ENCODE measurements at regions not wholly inside any gene's neighbourhood (a gene's known extent, or its start where the extent isn't known, plus 50 kb on each side); places are given as distances from the start of the nearest gene placed in this dataset.

DNA sequence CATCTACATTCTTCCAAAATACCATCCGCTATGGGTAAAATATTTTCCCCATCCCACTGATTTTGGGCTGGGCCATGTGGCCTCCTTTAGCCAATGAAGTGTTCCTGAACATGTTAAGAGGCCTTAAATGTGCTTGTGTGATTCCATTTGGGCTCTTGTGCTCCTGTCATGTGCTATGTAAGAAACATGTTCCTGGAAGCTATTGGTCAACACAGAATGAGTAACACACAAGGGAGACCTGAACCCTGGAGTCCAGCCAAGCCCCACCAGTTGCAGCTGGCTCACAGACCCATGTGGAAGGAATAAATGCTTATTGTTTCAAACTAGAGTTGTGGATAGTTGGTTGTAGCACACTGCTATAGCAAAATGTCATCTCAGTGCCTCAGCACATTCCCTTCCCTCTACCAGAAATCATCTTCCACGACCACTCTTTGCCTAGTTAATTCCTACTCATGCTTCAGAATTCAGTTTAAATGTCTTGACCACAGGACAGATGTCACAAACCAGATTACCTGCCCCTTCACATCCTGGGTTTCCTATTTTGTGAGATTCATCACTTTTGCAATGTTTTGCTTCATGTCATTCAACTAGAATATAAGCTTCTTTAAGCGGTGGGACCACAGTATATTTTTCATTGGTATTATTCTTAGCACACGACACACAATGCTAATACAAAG is 217.3 kb upstream of the EEA1 start:
- Histone ChIP-seq H2AFZ (ENCODE audit: low read depth, low read length) (no peak overlapping the region), H3K4me3 (ENCODE audit: low read length) (no peak overlapping the region), H3K36me3 (ENCODE audit: insufficient read depth, low read length) (no peaks in the 10 kb centered on the region), H3K27me3 (ENCODE audit: insufficient read depth, low read length) (peaks cover 2% of the 10 kb centered on the region), H3K4me1 (ENCODE audit: insufficient read depth, low read length) (no peaks in the 10 kb centered on the region), H3K9me3 (ENCODE audit: low read length) (no peaks in the 10 kb centered on the region)

DNA sequence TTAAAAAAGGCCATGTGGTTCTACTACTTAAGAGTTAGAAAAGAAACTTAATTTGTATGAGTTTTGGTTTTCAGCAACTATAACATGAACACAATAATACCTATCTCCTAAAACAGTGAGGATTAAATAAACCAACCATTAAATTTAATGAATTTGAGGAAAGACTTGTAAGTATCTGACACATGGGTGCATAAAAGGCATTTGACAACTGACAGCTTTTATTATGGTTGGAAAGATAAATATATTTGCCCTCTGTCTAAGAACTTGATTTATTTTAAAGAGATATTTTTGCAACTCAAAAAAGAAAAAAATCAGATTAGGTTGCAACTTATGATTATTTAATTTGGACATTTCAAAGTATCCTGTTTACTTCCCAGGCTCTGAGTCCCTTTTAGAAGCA is 217.9 kb upstream of the EEA1 start:
- Histone ChIP-seq H3K4me1 (ENCODE audit: insufficient read depth, low read length) (no peaks in the 10 kb centered on the region), H3K4me3 (ENCODE audit: low read length) (no peak overlapping the region), H3K36me3 (ENCODE audit: insufficient read depth, low read length) (no peaks in the 10 kb centered on the region), H2AFZ (ENCODE audit: low read depth, low read length) (no peak overlapping the region), H3K9me3 (ENCODE audit: low read length) (no peaks in the 10 kb centered on the region), H3K27me3 (ENCODE audit: insufficient read depth, low read length) (peaks cover 2% of the 10 kb centered on the region)

DNA sequence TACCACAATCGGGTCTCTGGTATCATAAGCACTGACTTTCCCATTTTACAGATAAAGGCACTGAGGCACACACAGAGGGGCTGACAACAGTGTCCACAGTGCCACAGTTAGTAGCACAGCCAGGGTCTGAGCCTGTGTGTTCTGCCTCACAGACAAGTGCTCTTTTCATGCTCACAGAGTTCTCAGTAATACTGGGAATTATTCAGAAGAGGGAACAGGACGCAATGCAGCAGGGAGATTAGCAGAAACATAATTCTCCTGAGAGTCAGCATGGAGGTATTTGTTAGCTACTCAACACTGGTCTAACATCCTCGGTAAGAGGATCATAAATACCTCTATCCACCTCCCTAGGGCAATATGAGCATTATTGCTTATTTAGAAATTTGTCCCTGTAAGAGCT is 219.3 kb upstream of the EEA1 start:
- Histone ChIP-seq H3K4me1 (ENCODE audit: insufficient read depth, low read length) (no peaks in the 10 kb centered on the region), H3K4me3 (ENCODE audit: low read length) (no peak overlapping the region), H3K9me3 (ENCODE audit: low read length) (no peaks in the 10 kb centered on the region), H3K36me3 (ENCODE audit: insufficient read depth, low read length) (no peaks in the 10 kb centered on the region), H3K27me3 (ENCODE audit: insufficient read depth, low read length) (peaks cover 2% of the 10 kb centered on the region), H2AFZ (ENCODE audit: low read depth, low read length) (no peak overlapping the region)

DNA sequence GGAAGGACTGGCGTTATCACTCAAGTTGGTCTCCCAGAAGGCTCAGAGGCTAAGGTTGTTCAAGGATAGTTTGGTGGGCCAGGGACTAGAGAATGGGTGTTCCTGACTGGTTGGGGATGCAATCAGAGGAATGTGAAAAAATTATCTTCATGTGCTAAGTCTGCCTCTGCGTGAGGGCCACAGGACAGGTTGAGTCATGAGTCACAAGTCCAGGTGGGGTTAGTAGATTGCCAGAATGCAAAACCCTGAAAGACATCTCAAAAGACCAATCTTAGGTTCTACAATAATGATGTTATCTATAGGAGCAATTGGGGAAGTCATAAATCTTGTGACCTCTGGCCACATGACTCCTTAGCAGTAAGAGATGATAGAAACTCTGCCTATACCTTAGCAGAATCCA is 220.1 kb upstream of the EEA1 start:
- H3K27me3 ChIP-seq (ENCODE audit: insufficient read depth, low read length), result peaks cover 2% of the 10 kb centered on the region
- no peak overlapping the region for H2AFZ ChIP-seq (ENCODE audit: low read depth, low read length)
- no peaks in the 10 kb centered on the region for H3K9me3 ChIP-seq (ENCODE audit: low read length)
- H3K36me3 ChIP-seq (ENCODE audit: insufficient read depth, low read length), result no peaks in the 10 kb centered on the region
- no peaks in the 10 kb centered on the region for H3K4me1 ChIP-seq (ENCODE audit: insufficient read depth, low read length)
- no peak overlapping the region for H3K4me3 ChIP-seq (ENCODE audit: low read length)

DNA sequence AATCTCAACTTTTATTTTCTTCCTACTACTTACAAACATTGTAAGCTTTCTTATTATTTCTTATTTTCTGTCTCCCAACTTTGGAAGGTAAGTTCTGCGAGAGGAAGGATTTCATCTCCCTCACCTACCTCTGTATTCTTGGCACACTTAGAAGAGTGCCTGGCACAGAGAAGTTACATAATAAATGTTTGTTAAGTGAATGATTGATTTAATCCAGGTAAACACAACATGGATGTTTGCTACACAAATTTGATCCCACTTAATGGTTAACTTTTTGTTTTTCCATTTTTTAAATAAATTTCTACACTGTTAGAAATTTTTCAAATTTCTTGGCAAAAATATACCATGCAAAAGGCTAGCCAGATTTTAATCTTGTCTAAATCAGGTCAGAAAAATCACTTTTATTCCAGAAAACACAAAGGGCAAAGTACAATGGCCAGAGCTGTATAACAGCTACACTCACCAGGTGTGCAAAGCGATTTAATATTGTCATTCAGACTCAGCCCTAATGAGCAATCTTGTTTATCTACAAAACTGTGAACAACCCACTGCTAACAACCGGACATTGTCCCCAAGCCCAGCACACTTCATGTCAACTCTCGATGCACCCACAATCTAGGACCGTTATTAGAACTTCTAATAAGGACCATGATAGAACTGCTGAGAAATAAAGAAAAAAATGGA is 222.1 kb upstream of the EEA1 start:
- H3K4me3 ChIP-seq (ENCODE audit: low read length), result no peak overlapping the region
- no peaks in the 10 kb centered on the region for H3K36me3 ChIP-seq (ENCODE audit: insufficient read depth, low read length)
- peaks cover 2% of the 10 kb centered on the region for H3K27me3 ChIP-seq (ENCODE audit: insufficient read depth, low read length)
- no peaks in the 10 kb centered on the region for H3K4me1 ChIP-seq (ENCODE audit: insufficient read depth, low read length)
- H3K9me3 ChIP-seq (ENCODE audit: low read length), result no peaks in the 10 kb centered on the region
- no peak overlapping the region for H2AFZ ChIP-seq (ENCODE audit: low read depth, low read length)

DNA sequence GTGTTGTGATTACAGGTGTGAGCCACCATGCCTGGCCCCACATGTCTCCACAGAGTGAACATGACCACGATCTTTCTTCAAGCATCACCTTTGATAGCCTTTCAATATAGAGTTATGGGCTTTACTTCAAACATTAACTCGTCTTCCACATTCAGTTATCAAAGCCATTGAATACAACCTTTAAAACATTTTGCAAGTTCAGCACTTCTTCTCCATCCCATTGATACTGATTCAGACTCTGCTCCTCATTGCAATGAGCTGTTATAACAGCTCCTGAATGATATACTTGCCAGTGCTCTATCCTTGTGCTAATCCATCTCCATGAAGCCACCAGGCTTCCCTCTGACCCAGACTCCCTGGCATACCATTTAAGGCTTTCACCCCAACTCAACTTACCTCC is 223.5 kb upstream of the EEA1 start:
- Histone ChIP-seq H3K27me3 (ENCODE audit: insufficient read depth, low read length) (peaks cover 2% of the 10 kb centered on the region), H3K36me3 (ENCODE audit: insufficient read depth, low read length) (no peaks in the 10 kb centered on the region), H3K9me3 (ENCODE audit: low read length) (no peaks in the 10 kb centered on the region), H3K4me1 (ENCODE audit: insufficient read depth, low read length) (no peaks in the 10 kb centered on the region), H2AFZ (ENCODE audit: low read depth, low read length) (no peak overlapping the region), H3K4me3 (ENCODE audit: low read length) (no peak overlapping the region)

DNA sequence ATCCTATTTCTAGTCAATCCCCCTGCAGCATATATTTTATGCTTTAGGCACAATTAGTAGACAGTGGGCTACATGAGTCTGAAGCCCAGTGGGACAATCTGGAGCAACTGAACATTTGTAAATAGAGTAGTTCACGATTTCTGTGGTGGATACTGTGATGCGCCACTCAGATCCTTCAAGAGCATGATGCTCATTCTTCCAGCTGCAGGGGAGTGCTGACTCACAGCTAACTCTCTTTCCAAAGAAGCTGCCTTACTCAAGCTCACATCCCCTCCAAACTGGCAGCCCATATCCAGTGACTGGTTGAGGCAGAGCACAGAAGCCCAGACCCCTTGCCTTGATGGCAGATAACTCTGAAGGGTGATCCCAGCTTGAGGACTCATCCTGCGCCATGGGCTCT is 224.2 kb upstream of the EEA1 start:
- H3K36me3 ChIP-seq (ENCODE audit: insufficient read depth, low read length), result no peaks in the 10 kb centered on the region
- H3K4me3 ChIP-seq (ENCODE audit: low read length), result no peak overlapping the region
- H3K27me3 ChIP-seq (ENCODE audit: insufficient read depth, low read length), result peaks cover 2% of the 10 kb centered on the region
- H3K4me1 ChIP-seq (ENCODE audit: insufficient read depth, low read length), result no peaks in the 10 kb centered on the region
- peaks cover under 1% of the 10 kb centered on the region for H3K9me3 ChIP-seq (ENCODE audit: low read length)
- no peak overlapping the region for H2AFZ ChIP-seq (ENCODE audit: low read depth, low read length)

DNA sequence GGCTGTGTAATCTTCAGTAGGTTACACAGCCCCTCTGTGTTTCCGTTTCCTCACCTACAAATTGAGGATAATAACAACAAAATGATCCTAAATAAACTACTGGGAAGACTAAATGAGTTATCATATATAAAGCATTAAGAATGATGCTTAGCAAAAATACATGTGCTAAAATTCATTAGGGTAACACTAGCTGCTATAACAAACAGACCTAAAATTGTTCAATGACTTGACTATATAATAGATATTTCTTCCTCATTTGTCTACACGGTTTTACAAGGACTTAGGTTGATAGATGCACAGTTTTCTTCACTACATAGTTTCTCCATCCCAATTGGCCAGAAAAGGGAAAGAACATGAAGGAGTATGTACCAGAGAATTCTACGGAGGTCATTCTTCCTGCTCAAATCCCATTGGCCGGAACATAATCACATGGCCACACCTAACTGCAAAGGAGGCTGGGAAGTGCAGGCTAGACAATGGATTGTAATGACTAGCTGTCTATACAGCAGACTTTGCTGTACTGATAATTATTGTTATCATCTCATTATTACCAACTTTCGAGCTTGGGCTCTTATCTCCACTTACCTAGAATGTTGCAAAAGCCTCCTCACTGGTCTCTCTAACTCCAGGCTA is 223.5 kb upstream of the NUDT4 start:
- H2AFZ ChIP-seq (ENCODE audit: low read depth, low read length), result no peak overlapping the region
- no peaks in the 10 kb centered on the region for H3K36me3 ChIP-seq (ENCODE audit: insufficient read depth, low read length)
- no peak overlapping the region for H3K4me3 ChIP-seq (ENCODE audit: low read length)
- no peaks in the 10 kb centered on the region for H3K27me3 ChIP-seq (ENCODE audit: insufficient read depth, low read length)
- H3K9me3 ChIP-seq (ENCODE audit: low read length), result peaks cover 6% of the 10 kb centered on the region
- no peaks in the 10 kb centered on the region for H3K4me1 ChIP-seq (ENCODE audit: insufficient read depth, low read length)

DNA sequence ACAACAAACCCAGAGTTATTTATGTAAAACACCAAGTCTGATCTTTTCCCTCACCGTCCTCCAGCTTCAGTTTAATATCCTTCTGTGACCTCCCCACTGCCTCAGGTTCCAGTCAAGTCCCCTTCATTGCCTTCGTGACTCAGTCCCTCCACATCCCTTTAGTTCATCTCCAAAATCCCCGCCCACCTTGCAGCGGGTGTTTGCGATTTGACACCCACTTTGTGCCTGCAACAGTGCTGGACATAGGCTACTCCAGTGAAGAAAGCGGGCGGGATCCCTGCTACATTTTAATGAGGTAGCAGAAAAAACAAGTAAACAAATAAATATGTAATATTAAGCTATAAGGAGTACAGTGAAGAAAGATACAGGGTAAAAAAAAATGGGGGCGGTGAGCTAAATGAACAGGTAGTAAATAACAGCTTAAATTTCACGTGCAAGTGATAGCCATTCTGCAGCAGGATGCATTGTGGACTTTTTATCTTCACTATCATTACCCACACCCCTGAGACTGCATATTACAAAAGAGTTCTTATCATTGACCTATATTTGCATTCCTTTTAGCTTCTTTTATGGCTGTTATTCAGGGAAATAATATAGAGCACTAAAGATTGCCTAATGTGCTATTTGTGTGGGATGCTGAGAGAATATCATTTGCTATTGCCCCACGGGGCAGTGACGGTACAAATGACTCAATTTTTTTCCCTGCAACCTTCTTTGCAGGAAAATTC is 222.8 kb upstream of the NUDT4 start:
- H3K27me3 ChIP-seq (ENCODE audit: insufficient read depth, low read length), result no peaks in the 10 kb centered on the region
- no peak overlapping the region for H3K4me3 ChIP-seq (ENCODE audit: low read length)
- H3K4me1 ChIP-seq (ENCODE audit: insufficient read depth, low read length), result no peaks in the 10 kb centered on the region
- H3K9me3 ChIP-seq (ENCODE audit: low read length), result peaks cover 6% of the 10 kb centered on the region
- no peaks in the 10 kb centered on the region for H3K36me3 ChIP-seq (ENCODE audit: insufficient read depth, low read length)
- H2AFZ ChIP-seq (ENCODE audit: low read depth, low read length), result no peak overlapping the region

DNA sequence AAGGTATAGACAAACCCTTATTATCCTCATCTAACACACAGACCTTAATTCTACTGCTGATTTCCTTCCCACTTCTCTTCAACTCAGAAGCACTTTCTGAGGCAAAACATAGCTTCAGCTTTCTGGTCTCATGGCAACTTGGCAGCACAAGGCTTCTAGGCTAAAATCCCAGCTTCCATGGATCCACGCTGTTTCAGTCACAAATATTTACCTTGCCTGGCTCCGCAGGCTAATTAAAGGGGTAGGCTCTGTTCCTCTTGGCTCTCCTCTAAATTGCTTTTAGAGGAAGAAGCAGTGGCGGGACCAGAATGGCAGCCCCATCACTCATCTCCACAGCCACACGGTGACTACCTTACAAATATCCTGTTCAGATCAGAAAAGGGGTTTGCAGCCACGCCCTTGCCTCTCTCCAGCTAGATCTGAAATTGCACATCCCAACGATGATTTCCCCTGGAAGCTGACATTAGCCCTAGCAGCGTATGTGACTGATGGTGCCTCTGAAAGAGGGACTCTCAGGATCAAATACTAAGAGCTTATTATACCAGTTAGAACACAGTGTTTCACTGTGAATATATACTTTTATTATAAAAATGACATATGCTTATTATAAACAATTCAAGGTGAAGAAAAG is 221.5 kb upstream of the NUDT4 start:
- Histone ChIP-seq H3K36me3 (ENCODE audit: insufficient read depth, low read length) (no peaks in the 10 kb centered on the region), H3K27me3 (ENCODE audit: insufficient read depth, low read length) (no peaks in the 10 kb centered on the region), H3K9me3 (ENCODE audit: low read length) (peaks cover 6% of the 10 kb centered on the region), H3K4me1 (ENCODE audit: insufficient read depth, low read length) (no peaks in the 10 kb centered on the region), H3K4me3 (ENCODE audit: low read length) (no peak overlapping the region), H2AFZ (ENCODE audit: low read depth, low read length) (no peak overlapping the region)

DNA sequence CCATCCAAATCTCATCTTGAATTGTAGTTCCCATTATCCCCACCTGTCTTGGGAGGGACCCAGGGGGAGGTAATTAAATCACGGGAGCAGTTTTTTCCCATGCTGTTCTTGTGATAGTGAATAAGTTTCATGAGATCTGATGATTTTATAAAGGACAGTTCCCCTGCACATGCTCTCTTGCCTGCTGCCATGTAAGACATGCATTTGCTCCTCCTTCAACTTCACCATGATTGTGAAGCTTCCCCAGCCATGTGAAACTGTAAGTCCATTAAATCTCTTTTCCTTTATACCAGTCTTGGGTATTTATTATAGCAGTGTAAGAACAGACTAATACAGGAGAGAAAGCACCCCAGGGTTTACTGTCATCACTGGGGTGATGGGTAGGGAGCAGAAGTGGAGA is 220.4 kb upstream of the NUDT4 start:
- no peaks in the 10 kb centered on the region for H3K36me3 ChIP-seq (ENCODE audit: insufficient read depth, low read length)
- peaks cover 6% of the 10 kb centered on the region for H3K9me3 ChIP-seq (ENCODE audit: low read length)
- H3K4me1 ChIP-seq (ENCODE audit: insufficient read depth, low read length), result no peaks in the 10 kb centered on the region
- H3K4me3 ChIP-seq (ENCODE audit: low read length), result no peak overlapping the region
- H2AFZ ChIP-seq (ENCODE audit: low read depth, low read length), result no peak overlapping the region
- no peaks in the 10 kb centered on the region for H3K27me3 ChIP-seq (ENCODE audit: insufficient read depth, low read length)

DNA sequence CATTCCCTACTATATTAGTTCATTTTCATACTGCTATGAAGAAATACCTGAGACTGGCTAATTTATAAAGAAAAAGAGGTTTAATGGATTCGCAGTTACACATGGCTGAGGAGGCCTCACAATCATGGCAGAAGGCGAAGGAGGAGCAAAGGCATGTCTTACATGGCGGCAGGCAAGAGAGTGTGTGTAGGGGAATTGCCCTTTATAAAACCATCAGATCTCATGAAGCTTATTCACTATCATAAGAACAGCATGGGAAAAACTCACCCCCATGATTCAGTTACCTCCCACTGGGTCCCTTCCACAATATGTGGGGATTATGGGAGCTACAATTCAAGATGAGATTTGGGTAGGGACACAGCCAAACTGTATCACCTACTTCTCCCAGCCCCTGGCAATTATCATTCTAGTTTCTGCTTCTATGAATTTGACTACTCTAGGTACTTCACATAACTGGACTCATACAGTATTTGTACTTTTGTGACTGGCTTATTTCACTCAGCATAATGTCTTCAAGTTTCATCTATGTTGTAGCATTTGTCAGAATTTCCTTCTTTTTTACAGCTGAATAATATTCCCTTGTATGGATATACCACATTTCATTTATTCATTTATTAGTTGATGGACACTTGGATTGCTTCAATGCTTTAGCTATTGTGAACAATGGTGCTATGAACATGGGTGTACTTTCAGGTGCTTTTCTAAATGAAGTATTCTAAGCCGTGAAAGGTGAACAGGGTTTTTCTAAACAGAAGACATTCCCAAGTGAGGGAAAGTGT is 219.5 kb upstream of the NUDT4 start:
- no peaks in the 10 kb centered on the region for H3K4me1 ChIP-seq (ENCODE audit: insufficient read depth, low read length)
- H3K27me3 ChIP-seq (ENCODE audit: insufficient read depth, low read length), result no peaks in the 10 kb centered on the region
- peaks cover 6% of the 10 kb centered on the region for H3K9me3 ChIP-seq (ENCODE audit: low read length)
- no peak overlapping the region for H2AFZ ChIP-seq (ENCODE audit: low read depth, low read length)
- H3K4me3 ChIP-seq (ENCODE audit: low read length), result no peak overlapping the region
- H3K36me3 ChIP-seq (ENCODE audit: insufficient read depth, low read length), result no peaks in the 10 kb centered on the region

Measured in neuron (in vitro differentiated cells).